Panc1 (cell line): ENCODE measurements at regions not wholly inside any gene's neighbourhood (a gene's known extent, or its start where the extent isn't known, plus 50 kb on each side); places are given as distances from the start of the nearest gene placed in this dataset.

ENCODE experiments used
- ATAC-seq: fragments of 200-7000 bp; cut with Tn5 transposase; 2 replicates; pipeline ENCODE4 v1.9.1; 2020; ENCODE audit warnings: mild to moderate bottlenecking, moderate library complexity
- BruUV-seq: library from RNA; stranded (reverse); fragments of 400-500 nt; replicated peaks from 2 replicates; lab custom pipeline; 2021; lab: Mats Ljungman, UMichigan
- CTCF ChIA-PET: fragments of 300-600 bp; sonication (Branson Sonifier 250); formaldehyde crosslinking; loops from one replicate; lab custom pipeline; 2022; ENCODE audit warnings: antibody characterized with exemption; lab: Charles Lee
- POLR2A ChIA-PET: fragments of 300-600 bp; sonication (Branson Sonifier 250); formaldehyde crosslinking; loops from one replicate; lab custom pipeline; 2022; ENCODE audit warnings: antibody characterized with exemption; lab: Charles Lee
- DNase-seq: peaks from one replicate; pipeline ENCODE4 v3.0.0-alpha.2; 2010; ENCODE audit warnings: low read depth, low spot score
- H3K27ac ChIP-seq: 2 replicates; pipeline ENCODE4 v1.5.1; 2011; ENCODE audit warnings: mild to moderate bottlenecking, low read length, inconsistent platforms
- H3K27me3 ChIP-seq: fragments of 200-500 bp; sonication (Bioruptor generic); 2 replicates; pipeline ENCODE4 v1.6.0; 2014; ENCODE audit warnings: low read length, inconsistent platforms; ENCODE audit not compliant: control insufficient read depth, insufficient read depth
- H3K36me3 ChIP-seq: fragments of 200-500 bp; sonication (Bioruptor generic); 2 replicates; pipeline ENCODE4 v1.5.1; 2014; ENCODE audit warnings: inconsistent platforms, mild to moderate bottlenecking, low read length, moderate library complexity; ENCODE audit not compliant: control insufficient read depth, insufficient read depth
- H3K4me1 ChIP-seq: 2 replicates; pipeline ENCODE4 v1.5.1; 2011; ENCODE audit warnings: inconsistent platforms, mild to moderate bottlenecking, low read length, moderate library complexity; ENCODE audit not compliant: control insufficient read depth, insufficient read depth
- H3K4me3 ChIP-seq, 2 experiments: 2 replicates each; pipeline ENCODE4 v1.5.1; 2011 to 2012; ENCODE audit warnings: low read depth in 2 of 2, low read length in 2 of 2, mild to moderate bottlenecking in 2 of 2, inconsistent platforms in 1 of 2, moderate library complexity in 1 of 2
- H3K9me3 ChIP-seq: fragments of 200-500 bp; sonication (Bioruptor generic); 2 replicates; pipeline ENCODE4 v1.5.1; 2014; ENCODE audit warnings: low read depth, mild to moderate bottlenecking, inconsistent platforms, low read length, moderate library complexity; ENCODE audit not compliant: control insufficient read depth, insufficient read depth
- POLR2AphosphoS5 ChIP-seq: IDR thresholded peaks from 2 replicates; pipeline ENCODE4 v1.6.1; 2012; ENCODE audit warnings: mild to moderate bottlenecking, low read depth, low read length, moderate library complexity
- SIN3A ChIP-seq: IDR thresholded peaks from 2 replicates; pipeline ENCODE4 v1.6.1; 2012; ENCODE audit warnings: low read depth, mild to moderate bottlenecking, low read length, moderate library complexity, borderline replicate concordance; ENCODE audit not compliant: insufficient read depth
- TCF7L2 ChIP-seq: IDR thresholded peaks from 2 replicates; pipeline ENCODE4 v1.6.1; 2011; ENCODE audit warnings: mild to moderate bottlenecking, low read depth, low read length, inconsistent platforms
- in situ Hi-C: cut with HindIII; loops from 2 replicates; pipeline ENCODE4 v1.10.0; 2016; ENCODE audit warnings: low sequenced_read_pairs, low pct_unique_long_range_greater_than_20kb
- intact Hi-C: fragments of 100-400 bp; cut with micrococcal nuclease; formaldehyde crosslinking; loops from one replicate; pipeline ENCODE4 v1.10.0; 2022; ENCODE audit not compliant: unreplicated experiment
- TF ChIP-seq, protein P1 (sequence below), 2 experiments: IDR thresholded peaks; 2 replicates each; pipeline ENCODE4 v1.6.1; 2011 to 2012; ENCODE audit warnings: low read depth in 2 of 2, control low read depth in 1 of 2, low read length in 1 of 2, mild to moderate bottlenecking in 1 of 2, moderate library complexity in 1 of 2; ENCODE audit not compliant: insufficient read depth in 1 of 2
- TF ChIP-seq, protein P2 (sequence below): fragments of 450-650 bp; IDR thresholded peaks from 2 replicates; pipeline ENCODE4 v1.5.1; 2017; ENCODE audit warnings: mild to moderate bottlenecking

DNA sequence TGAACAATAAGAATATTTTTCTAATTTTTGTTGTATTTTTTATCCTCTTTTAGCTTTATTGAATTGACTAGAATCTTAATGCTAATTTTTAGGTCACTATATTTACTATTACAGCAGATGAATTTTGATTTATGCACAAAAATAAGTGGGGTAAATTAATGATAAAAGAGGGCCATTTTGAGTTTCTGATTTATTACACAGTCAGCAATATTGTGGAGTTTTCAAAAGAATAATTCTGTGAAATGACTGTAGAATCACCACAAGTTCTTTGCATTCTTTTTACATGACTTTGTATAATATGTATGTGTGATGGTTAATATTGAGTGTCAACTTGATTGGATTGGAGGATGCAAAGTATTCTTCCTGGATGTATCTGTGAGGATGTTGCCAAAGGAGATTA, 812.4 kb upstream of the DPPA4 start:
- Histone ChIP-seq H3K27me3 (no peaks in the 10 kb centered on the region), H3K27ac (no peak overlapping the region), H3K9me3 (no peaks in the 10 kb centered on the region), H3K36me3 (no peaks in the 10 kb centered on the region), H3K4me3 (no peak overlapping the region), H3K4me1 (no peaks in the 10 kb centered on the region)
- intact Hi-C loops, result no loop called here
- ATAC-seq (no peak), DNase-seq (no peak)
- ChIA-PET POLR2A (no interaction called here), CTCF (no interaction called here)
- TF ChIP-seq SIN3A, result no peak
- TF ChIP-seq TCF7L2, result no peak
- TF ChIP-seq POLR2AphosphoS5, result no peak
- TF ChIP-seq, protein P1, sequence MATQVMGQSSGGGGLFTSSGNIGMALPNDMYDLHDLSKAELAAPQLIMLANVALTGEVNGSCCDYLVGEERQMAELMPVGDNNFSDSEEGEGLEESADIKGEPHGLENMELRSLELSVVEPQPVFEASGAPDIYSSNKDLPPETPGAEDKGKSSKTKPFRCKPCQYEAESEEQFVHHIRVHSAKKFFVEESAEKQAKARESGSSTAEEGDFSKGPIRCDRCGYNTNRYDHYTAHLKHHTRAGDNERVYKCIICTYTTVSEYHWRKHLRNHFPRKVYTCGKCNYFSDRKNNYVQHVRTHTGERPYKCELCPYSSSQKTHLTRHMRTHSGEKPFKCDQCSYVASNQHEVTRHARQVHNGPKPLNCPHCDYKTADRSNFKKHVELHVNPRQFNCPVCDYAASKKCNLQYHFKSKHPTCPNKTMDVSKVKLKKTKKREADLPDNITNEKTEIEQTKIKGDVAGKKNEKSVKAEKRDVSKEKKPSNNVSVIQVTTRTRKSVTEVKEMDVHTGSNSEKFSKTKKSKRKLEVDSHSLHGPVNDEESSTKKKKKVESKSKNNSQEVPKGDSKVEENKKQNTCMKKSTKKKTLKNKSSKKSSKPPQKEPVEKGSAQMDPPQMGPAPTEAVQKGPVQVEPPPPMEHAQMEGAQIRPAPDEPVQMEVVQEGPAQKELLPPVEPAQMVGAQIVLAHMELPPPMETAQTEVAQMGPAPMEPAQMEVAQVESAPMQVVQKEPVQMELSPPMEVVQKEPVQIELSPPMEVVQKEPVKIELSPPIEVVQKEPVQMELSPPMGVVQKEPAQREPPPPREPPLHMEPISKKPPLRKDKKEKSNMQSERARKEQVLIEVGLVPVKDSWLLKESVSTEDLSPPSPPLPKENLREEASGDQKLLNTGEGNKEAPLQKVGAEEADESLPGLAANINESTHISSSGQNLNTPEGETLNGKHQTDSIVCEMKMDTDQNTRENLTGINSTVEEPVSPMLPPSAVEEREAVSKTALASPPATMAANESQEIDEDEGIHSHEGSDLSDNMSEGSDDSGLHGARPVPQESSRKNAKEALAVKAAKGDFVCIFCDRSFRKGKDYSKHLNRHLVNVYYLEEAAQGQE (IDR thresholded peaks at IDR 0.05; ENCODE audit: insufficient read depth in 1 of 2, low read depth in 2 of 2, low read length in 1 of 2), result no peak
- TF ChIP-seq, protein P2, sequence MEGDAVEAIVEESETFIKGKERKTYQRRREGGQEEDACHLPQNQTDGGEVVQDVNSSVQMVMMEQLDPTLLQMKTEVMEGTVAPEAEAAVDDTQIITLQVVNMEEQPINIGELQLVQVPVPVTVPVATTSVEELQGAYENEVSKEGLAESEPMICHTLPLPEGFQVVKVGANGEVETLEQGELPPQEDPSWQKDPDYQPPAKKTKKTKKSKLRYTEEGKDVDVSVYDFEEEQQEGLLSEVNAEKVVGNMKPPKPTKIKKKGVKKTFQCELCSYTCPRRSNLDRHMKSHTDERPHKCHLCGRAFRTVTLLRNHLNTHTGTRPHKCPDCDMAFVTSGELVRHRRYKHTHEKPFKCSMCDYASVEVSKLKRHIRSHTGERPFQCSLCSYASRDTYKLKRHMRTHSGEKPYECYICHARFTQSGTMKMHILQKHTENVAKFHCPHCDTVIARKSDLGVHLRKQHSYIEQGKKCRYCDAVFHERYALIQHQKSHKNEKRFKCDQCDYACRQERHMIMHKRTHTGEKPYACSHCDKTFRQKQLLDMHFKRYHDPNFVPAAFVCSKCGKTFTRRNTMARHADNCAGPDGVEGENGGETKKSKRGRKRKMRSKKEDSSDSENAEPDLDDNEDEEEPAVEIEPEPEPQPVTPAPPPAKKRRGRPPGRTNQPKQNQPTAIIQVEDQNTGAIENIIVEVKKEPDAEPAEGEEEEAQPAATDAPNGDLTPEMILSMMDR, result no peak
- no TSS peak for BruUV-seq
- in situ Hi-C loops, result no loop called here

DNA sequence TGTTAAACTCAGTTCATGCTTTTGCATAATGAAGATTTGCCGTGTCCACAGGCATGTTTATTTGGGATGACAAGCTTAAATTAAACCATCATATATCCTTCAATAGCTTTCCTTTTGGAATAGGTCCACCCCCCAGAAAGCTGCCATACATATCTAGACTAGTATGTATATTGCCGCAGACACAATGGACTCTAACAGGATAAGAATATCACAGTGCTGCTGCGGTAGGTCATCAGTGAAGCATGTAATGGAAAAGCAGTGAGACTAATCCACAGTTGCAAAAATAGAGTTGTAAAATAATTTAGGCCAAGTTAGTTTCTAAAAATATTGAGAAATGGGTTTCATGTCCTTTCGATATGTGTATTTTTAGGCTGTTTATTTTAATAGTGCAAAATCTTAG, 819.9 kb upstream of the DPPA4 start:
- H3K36me3 ChIP-seq, result no peaks in the 10 kb centered on the region
- no peak overlapping the region for H3K4me3 ChIP-seq
- intact Hi-C loops, result no loop called here
- no peak overlapping the region for H3K27ac ChIP-seq
- no peak for DNase-seq
- no peaks in the 10 kb centered on the region for H3K27me3 ChIP-seq
- no peak for ATAC-seq
- ChIA-PET CTCF (no interaction called here), POLR2A (no interaction called here)
- H3K4me1 ChIP-seq, result no peaks in the 10 kb centered on the region
- BruUV-seq, result no TSS peak
- 0 out of 2 replicates have a peak, but pooled peaks cover 4% of the 10 kb centered on the region for H3K9me3 ChIP-seq
- in situ Hi-C loops, result no loop called here
- TF ChIP-seq TCF7L2 (no peak), POLR2AphosphoS5 (no peak), SIN3A (no peak)
- TF ChIP-seq, protein P1 (IDR thresholded peaks at IDR 0.05; ENCODE audit: insufficient read depth in 1 of 2, low read depth in 2 of 2, low read length in 1 of 2), result no peak
- TF ChIP-seq, protein P2, result no peak
